IMR-90 (cell line): ENCODE measurements at regions not wholly inside any gene's neighbourhood (a gene's known extent, or its start where the extent isn't known, plus 50 kb on each side); places are given as distances from the start of the nearest gene placed in this dataset.

Experiments
- BHLHE40 ChIP-seq: fragments of 150-350 bp; IDR thresholded peaks from 2 replicates; pipeline ENCODE4 v1.6.1; 2016; ENCODE audit warnings: mild to moderate bottlenecking, low read depth, low read length
- CEBPB ChIP-seq: IDR thresholded peaks from 2 replicates; pipeline ENCODE4 v1.6.1; 2012; ENCODE audit warnings: low read depth, low read length, improper control_type of control experiment
- CHD1 ChIP-seq: IDR thresholded peaks from 2 replicates; pipeline ENCODE4 v1.6.1; 2012; ENCODE audit warnings: low read depth, low read length, improper control_type of control experiment
- MAZ ChIP-seq: IDR thresholded peaks from 2 replicates; pipeline ENCODE4 v1.6.1; 2012; ENCODE audit warnings: low read depth, mild to moderate bottlenecking, low read length, improper control_type of control experiment, moderate library complexity, borderline replicate concordance
- POLR2A ChIP-seq: IDR thresholded peaks from 2 replicates; pipeline ENCODE4 v1.6.1; 2012; ENCODE audit warnings: mild to moderate bottlenecking, low read depth, low read length
- RFX5 ChIP-seq: IDR thresholded peaks from 2 replicates; pipeline ENCODE4 v1.8.0; 2012; ENCODE audit warnings: low read depth, mild to moderate bottlenecking, low read length, moderate library complexity
- SMC3 ChIP-seq: fragments of 150-350 bp; IDR thresholded peaks from 2 replicates; pipeline ENCODE4 v1.6.1; 2016; ENCODE audit warnings: low read depth, mild to moderate bottlenecking, antibody characterized with exemption, low read length, moderate library complexity
- TF ChIP-seq, protein P1 (sequence below): conservative IDR thresholded peaks from 2 replicates; pipeline ENCODE4 v1.5.1; 2012; ENCODE audit warnings: mild to moderate bottlenecking, low read depth, low read length, improper control_type of control experiment
- TF ChIP-seq, protein P2 (sequence below): fragments of 150-350 bp; IDR thresholded peaks from 2 replicates; pipeline ENCODE4 v1.6.1; 2016; ENCODE audit warnings: low read depth, mild to moderate bottlenecking, low read length, moderate library complexity, borderline replicate concordance
- TF ChIP-seq, protein P3 (sequence below): fragments of 150-350 bp; IDR thresholded peaks from 2 replicates; pipeline ENCODE4 v1.6.1; 2017; ENCODE audit warnings: mild to moderate bottlenecking, antibody characterized with exemption, low read length, low read depth

DNA sequence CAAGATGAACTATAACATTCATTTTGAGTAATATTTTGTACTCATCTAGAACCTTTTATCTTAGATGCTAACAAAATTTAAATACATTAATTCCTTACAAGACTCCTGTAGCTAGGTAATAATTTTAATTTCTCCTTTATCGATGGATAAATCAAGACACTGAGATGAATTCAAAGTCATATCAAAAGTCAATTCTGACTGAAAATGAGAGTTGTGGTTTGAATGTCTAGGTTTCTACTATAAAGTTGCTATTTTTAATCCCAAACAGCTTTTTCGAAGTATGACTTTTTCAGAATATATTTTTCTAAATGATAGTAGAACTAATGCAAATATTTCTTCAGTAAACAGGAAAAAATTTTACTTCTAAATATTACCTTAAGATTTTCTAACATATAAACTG lies 491.7 kb upstream of the FAM174A start:
- TF ChIP-seq, protein P1, sequence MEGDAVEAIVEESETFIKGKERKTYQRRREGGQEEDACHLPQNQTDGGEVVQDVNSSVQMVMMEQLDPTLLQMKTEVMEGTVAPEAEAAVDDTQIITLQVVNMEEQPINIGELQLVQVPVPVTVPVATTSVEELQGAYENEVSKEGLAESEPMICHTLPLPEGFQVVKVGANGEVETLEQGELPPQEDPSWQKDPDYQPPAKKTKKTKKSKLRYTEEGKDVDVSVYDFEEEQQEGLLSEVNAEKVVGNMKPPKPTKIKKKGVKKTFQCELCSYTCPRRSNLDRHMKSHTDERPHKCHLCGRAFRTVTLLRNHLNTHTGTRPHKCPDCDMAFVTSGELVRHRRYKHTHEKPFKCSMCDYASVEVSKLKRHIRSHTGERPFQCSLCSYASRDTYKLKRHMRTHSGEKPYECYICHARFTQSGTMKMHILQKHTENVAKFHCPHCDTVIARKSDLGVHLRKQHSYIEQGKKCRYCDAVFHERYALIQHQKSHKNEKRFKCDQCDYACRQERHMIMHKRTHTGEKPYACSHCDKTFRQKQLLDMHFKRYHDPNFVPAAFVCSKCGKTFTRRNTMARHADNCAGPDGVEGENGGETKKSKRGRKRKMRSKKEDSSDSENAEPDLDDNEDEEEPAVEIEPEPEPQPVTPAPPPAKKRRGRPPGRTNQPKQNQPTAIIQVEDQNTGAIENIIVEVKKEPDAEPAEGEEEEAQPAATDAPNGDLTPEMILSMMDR: no peak
- no peak for TF ChIP-seq RFX5
- TF ChIP-seq POLR2A: no peak
- no peak for TF ChIP-seq BHLHE40
- no peak for TF ChIP-seq MAZ
- TF ChIP-seq CEBPB: no peak
- TF ChIP-seq, protein P2, sequence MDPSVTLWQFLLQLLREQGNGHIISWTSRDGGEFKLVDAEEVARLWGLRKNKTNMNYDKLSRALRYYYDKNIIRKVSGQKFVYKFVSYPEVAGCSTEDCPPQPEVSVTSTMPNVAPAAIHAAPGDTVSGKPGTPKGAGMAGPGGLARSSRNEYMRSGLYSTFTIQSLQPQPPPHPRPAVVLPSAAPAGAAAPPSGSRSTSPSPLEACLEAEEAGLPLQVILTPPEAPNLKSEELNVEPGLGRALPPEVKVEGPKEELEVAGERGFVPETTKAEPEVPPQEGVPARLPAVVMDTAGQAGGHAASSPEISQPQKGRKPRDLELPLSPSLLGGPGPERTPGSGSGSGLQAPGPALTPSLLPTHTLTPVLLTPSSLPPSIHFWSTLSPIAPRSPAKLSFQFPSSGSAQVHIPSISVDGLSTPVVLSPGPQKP: no peak
- TF ChIP-seq CHD1: no peak
- TF ChIP-seq SMC3: no peak
- TF ChIP-seq, protein P3, sequence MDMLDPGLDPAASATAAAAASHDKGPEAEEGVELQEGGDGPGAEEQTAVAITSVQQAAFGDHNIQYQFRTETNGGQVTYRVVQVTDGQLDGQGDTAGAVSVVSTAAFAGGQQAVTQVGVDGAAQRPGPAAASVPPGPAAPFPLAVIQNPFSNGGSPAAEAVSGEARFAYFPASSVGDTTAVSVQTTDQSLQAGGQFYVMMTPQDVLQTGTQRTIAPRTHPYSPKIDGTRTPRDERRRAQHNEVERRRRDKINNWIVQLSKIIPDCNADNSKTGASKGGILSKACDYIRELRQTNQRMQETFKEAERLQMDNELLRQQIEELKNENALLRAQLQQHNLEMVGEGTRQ: no peak
